Activated CD4-positive, CD25-positive, alpha-beta regulatory T cell treated with anti-CD3 and anti-CD28 coated beads, Interleukin-2, amount 50 U/mL, for 24 hours (primary cell): ENCODE measurements at regions not wholly inside any gene's neighbourhood (a gene's known extent, or its start where the extent isn't known, plus 50 kb on each side); places are given as distances from the start of the nearest gene placed in this dataset.

Source experiments
- ATAC-seq, 2 donors: fragments of 150-1000 bp; cut with Tn5 transposase; one replicate each; pipeline ENCODE4 v1.10.0; 2021; ENCODE audit warnings: mild to moderate bottlenecking in 1 of 2, moderate library complexity in 1 of 2

DNA sequence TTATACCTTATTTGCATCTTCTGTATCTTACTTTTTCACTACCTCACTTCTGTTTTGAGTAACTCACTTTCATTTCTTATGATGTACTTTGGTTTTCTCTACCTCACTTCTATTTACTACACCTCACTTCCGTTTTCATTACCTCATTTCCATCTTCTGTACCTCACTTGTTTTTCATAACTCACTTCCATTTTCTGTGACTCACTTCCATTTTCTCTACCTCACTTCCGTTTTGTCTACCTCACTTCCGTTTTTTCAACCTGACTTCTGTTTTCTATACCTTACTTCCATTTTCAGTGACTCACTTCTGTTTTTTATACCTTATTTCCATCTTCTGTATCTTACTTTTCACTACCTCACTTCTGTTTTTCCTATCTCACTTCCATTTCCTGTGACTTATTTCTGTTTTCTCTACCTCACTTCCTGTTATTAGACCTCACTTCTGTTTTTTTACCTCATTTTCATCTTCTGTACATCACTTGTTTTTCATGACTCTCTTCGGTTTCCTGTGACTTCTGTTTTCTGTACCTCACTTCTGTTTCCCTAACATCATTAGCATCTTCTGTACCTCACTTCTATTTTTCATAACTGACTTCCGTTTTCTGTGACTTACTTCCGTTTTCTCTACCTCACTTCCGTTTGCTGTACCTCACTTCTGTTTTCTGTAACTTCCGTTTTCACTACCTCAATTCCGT, 493.1 kb upstream of the AKR1E2 start:
- ATAC-seq = peak; percentile 46 to 64

DNA sequence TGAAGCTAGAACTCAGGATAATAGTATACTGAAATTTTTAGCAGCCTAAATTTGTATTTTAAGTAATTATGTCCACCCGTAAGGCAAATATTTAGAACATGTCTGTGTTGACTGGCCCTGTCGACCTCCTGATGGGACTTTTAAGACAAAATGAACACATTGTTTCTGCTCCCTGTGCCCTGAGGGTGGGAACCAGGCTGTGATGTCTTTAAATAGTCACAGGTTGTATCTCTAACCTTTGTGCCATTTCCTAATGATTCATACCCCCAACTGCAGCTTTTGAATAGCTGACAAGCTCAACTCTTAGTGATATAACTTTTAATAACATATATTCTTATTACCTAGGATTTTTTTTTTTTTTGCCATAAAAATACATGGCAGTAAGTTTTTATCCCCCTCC, 494.9 kb upstream of the AKR1E2 start:
- ATAC-seq = no peak

DNA sequence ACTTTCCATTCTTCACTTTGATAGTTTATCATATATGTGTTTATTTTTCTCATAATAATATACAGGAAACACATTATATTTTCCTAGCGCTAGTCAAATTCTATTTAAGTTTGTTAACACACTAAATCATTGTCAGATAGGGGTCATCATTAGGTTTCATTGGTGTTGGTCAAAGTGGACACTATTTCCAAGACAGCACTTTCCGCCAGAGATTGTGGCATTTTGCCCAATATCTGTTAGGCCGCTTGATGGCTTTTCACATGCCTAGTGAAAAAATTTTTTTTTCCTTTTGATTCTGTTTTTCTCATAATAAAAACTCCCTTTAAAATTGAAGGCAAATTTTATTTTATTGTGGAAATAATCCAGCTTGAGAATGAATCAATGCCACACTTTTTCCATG, 495.4 kb upstream of the AKR1E2 start:
- ATAC-seq = no peak

DNA sequence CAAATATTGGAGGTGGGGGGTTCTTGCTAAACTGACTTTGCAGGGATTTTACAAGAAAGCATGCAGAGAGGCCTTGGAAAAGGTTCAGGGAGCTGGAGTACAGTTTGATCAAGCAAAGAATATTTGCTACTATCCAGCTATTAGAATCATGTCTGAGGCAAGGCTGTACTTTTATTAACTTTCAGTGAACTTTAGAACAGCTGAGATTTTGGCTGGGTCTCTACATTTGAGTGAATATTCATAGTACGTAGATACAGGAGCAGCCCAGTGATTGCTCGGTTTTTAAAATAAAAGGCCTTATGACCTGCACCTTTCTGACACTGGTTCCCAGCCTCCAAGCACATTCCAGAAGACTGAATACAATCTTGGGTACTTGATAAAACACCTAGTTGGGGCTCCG, 496.8 kb upstream of the AKR1E2 start:
- no peak for ATAC-seq

DNA sequence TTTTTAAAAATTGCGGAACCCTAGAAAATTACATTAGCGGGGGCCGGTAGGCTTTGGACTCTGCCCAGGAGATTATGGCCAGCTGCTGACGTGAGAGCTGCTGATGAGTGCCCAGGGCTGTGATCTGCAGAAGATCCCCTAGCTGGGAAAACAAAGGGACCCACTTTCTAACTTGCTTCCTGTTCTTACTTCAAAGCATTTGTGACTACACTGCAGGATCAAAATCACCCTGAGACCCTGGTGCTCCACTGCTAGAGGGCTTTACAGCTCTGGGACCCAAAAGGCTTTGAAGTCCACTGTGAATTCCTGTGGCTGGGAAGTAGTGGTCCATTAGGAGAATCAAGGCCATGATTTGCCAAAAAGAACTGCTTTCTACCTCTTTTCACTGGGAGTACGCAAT, 499.4 kb upstream of the AKR1E2 start:
- no peak for ATAC-seq

DNA sequence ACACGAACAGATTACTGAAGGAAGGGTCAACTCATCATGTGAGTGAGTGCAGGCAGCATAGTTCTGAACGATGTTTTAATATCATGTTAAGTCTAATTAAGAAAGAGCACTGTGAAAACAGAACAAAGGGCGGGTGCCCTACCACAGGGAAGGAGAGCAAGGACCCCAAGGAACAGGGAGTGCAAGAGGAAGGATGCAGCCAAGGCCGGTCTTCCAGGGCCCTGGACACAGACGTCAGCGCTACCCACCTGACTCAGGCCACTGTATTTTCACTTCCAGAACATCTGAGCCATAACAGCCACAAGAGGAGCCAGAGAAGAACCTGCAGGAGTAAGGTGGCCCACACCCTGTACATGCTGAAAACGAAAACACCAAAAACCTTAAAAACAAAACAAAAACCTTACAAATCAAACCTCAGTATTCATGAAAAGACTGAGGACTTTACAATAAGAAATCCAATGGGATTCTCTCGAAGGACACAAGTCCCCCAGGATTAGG, 506.1 kb upstream of the AKR1E2 start:
- ATAC-seq = no peak

DNA sequence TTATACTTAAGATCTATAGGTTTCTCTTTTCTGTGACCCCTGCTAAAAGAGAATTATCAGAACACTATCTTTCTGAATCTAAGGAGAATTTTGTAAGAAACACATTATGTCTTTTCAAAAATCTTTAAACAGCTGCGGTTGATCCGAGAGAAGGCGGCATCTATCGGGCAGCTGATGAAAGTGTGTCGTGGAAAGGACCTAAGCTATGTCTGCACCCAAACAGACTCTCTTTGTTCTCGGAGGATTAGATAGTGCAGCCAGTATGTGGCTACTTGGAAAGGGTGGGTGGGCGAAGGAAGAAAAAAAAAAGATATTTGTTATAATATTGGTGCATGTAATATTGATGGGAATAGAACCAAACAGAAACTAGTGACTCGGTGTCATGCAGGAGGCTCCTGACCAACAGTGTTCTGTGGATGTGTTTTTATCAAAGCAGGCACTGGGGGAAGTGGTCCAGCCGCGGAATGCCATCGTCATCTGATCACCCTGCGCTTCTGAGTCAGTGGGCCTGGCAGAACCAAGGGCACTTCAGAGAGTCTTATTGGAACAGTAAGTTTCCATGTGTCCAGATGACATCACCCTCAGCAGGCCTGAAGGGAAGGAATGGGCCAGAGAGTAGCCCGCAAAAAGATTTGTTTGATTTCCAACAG, 509.7 kb upstream of the AKR1E2 start:
- no peak for ATAC-seq

DNA sequence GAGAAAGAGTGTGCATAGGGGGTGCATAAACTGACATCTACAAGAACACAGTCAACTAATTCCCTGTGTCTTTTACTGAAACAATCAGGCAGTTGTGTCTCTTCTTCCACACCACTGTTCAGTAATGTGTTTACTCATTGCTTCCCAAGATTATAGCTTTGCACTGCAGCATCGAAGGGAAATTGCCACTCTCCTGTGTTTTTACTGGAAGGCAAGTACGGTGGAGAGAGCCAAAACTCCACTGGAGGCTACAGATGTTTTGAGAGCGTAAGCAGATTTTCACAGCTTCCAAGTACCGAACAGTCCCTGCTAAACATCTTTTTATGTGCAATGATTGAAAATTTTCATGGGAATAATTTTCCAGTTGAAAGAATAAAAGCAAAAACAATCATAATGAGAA, 510.5 kb upstream of the AKR1E2 start:
- ATAC-seq = no peak

DNA sequence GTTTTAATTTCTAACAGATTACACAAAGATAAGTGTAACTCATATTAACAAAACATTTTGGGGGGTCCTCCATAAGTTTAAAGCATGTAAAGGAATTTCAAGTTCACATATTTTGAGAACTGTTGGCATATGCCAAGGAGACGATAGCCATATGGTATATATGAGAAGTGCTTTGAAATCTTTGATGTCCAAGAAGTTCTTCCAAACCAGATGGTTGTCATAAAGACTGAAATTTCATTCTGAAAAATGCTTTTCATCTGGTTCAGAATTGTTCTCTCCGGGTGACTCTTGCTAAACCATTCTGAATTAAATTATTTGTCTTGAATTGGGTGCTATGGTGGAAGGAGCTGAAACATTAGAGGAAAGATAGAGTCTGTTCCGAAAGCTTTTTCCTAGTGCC, 513.0 kb upstream of the AKR1E2 start:
- ATAC-seq = no peak

DNA sequence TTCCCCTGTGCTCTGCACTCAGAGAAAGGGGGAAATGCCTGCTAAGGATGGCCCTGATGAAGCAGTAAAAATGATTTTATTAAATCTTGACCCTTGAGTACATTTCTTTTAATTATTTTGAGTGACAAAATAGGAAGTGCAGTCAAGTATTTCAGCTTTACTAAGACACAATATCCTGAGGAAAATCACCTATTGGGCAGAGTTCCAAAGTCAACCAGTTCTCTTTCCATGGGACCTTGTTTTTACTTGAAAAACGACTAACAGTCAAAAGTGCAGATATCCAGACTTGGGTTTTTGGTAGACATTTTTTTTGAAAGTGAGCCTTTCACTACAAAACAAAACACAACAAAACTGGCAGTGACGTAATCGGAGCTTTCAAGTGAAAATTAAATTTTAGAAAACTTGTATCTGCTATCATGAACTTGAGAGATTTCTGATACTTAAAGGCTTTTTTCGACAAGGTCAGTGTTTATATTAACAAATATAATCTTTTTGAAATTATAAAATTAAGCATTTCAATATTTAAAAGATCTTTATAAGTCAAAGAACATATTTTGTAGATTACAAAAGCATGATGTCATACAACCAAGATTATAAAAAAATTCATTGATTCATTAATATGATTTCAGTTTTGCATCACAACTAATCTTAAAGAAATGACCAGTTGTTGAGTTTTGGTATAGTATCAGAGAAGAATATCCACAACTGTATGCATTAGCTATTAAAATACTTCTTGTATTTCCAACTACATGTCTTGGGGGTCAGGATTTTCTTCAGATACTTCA, 513.8 kb upstream of the AKR1E2 start:
- ATAC-seq = no peak

DNA sequence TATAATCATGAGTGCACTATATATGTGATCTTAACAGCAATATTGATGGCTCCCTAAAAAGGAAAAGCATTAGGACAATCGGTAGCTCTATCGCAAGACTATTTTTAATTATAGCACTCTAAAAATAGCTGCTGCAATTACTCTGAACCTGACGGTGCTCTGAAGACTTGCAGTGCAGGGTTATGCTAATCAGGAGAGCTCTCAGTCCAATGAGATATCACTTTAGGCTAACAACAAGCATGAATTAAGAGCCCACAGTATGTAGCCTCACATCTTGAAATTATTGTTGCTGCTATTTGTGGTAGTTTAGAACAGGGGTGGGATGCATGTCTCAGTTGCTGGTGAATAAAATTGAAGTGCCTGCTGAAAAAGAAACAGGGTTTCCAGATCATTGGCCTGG, 515.8 kb upstream of the AKR1E2 start:
- no peak for ATAC-seq

DNA sequence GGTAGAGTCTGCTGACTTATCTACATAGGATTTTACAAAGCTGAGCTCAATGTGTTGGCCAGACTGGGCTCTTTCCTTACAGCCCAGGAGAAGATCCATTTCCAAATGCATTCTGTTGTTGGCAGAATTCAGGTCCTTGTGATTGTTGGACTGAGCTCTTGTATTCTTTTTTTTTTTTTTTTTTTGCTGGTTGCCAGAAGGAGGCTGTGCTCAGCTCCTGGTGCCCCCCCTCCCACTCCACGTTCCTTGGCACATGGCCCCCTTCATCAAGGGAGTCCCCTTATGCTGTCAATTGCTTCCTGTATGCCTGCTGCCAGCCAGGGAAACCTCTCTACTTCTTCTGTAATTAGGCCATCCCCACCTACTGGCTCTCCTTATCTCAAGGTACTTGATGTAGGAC, 518.1 kb upstream of the AKR1E2 start:
- no peak for ATAC-seq

DNA sequence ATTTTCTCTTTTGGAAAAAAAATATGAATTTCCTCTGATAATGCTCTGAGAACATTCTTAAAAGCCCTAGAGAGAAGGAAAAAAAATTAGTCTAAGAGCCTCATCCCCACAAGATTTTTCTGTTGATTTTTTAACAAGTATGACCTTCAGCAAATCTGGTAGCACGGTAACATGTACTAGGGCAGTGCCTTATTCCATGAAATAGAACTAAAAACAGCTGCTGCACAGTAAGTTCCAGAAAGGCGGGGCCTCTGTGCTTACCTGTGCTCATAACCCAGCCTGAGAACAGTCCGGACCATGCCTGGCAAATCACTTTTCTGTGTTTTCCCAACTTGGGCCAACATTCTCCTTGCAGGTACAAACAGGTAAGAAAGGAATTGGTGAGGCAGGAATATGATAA, 519.1 kb upstream of the AKR1E2 start:
- ATAC-seq = no peak

DNA sequence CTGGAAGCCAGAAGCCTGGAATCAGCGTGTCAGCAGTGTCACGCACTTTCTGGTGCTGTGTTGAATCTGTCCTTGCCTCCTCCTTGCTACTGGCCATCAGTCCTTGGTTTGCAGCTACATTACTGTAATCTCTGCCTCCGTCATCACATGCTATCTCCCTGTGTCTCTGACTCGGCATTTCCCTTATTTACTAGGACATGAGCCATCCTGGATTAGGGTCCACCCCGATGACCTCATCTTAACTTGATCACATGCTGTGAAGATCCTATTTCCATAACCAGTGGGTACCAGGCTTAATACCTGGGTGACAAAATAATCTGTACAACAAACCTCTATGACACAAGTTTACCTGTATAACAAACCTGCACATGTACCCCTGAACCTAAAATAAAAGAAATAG, 518.0 kb upstream of the KLF6 start:
- no peak for ATAC-seq

DNA sequence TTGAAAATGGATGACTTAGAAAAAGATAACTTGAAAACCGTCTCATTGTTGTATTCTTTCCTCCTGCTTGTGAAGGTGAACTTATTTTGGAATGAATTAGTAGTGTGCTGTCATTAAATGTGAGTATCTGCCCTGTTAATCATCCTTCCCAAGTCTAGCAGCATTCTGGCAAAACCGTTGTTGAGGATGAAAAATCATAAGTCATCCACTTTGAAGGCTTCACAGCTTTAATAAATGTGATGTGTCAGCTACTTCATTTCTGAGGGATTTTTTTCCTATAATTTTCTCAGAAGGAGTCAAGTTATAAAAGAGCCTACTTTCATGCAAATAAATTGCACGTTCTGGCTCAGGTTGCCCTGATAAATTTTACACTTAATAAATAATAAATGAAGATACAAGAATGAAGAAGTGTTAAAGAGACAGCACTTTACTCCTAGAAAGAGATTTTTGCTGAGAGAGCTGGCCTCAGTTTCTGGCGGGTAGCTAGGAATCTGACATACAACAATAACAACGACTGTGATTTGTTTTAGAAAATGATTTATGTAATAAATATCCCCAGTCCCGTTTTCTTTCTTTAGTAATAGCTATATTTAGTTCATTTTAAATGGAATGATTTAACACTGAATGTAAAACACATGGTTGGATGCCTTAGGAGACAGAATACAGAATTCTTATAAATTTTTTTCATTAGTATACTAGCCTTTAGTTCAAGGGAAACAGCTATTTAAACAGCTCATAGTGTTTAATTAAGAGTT, 516.5 kb upstream of the KLF6 start:
- no peak for ATAC-seq

DNA sequence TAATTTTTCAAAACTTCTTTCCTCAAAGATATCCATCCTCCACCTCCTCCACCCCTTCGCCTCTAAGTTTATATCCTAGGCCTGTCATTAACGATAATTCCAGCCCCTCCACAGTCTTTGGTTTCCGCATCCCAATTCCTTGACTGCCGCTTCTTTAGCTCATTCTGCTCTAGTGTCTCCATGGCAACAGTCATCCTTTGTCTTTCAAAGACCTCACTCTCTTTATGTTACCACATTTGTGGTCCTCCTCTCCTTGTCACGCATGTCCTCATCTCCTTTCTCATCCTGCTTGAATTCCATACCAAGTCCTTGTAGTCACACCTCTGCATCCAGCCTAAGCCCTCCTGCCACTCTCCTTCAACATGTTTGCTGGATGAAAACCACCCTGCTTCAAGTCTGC, 511.2 kb upstream of the KLF6 start:
- no peak for ATAC-seq

DNA sequence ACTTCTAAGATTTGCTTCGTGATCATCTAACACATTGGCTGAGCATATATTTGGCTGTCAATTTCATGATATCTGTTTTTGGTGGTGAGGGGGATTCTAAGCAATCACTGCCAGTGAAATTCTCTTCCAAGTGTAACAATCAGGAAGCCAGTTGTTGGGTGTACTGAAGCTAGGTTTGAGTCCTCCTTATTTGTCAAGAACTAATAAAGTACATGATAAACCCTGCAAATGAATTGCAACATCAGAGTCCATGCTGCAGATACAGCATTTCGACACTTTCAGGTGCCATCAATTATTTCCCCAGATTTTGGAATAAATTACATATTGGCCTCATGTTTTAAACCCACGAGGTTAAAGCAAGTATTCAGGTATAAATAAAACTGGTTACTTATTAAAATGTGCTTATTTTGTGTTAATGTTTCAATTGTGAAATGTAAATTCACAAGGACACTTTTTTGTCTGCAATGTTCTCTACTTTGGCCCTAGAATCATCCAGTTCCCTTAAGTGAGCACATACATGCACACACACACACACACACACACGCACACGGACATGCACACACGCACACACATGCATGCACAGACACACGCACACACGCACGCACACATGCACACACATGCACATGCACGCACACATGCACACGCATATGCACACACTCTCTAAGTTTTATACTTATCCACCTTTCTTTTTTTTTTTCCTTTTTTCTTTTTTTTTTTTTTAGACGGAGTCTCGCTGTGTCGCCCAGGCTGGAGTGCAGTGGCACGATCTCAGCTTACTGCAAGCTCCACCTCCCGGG, 510.2 kb upstream of the KLF6 start:
- ATAC-seq = no peak

DNA sequence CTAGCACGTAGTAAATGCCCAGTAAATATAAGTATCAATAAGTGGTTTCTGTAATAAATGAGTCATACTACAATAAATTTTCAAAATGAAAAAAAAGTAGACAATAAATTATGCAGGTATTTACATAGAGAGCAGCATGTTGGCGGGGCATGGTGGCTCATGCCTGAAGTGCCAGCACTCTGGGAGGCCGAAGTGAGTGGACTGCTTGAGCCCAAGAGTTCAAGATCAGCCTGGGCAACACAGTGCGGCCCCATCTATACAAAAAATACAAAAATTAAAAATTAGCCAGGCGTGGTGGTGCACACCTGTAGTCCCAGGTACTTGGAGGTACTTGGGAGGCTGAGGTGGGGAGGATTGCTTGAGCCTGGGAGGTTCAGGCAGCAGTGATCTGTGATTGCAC, 509.3 kb upstream of the KLF6 start:
- no peak for ATAC-seq

DNA sequence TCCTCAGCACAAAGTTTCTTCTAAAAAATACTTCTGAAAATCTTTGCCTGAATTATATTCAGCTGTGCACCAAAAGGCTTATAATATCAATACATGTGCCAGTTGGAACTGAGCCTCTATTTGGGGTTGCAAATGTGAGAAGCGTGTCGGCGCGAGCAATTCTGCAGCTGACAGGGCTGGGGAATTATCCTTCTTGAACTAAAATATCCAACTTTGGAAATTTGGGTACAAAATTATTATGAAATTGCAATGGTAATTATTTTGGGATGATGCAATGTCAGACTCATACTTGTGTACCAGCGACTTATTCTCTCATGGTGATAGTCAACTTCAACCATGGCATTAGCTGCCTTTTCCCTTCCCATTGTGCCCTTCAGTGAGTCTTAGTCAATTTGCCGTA, 507.0 kb upstream of the KLF6 start:
- ATAC-seq = no peak

DNA sequence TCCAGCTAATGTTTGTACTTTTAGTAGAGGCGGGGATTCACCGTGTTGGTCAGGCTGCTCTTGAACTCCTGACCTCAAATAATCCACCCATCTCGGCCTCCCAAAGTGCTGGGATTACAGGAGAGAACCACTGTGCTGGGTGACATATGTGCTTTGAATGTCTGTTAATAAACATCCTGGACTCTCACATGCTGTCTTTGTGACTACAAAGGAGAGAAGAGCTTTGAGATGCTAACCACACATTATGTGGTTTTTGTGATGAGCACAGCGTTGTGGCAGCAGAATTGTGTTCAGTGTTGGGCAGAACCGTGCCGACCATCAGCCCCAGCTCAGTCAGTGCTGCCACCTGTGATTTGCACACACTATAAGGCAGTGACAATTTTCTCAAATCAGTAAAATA, 500.1 kb upstream of the KLF6 start:
- peak; percentile 46 to 48 for ATAC-seq

DNA sequence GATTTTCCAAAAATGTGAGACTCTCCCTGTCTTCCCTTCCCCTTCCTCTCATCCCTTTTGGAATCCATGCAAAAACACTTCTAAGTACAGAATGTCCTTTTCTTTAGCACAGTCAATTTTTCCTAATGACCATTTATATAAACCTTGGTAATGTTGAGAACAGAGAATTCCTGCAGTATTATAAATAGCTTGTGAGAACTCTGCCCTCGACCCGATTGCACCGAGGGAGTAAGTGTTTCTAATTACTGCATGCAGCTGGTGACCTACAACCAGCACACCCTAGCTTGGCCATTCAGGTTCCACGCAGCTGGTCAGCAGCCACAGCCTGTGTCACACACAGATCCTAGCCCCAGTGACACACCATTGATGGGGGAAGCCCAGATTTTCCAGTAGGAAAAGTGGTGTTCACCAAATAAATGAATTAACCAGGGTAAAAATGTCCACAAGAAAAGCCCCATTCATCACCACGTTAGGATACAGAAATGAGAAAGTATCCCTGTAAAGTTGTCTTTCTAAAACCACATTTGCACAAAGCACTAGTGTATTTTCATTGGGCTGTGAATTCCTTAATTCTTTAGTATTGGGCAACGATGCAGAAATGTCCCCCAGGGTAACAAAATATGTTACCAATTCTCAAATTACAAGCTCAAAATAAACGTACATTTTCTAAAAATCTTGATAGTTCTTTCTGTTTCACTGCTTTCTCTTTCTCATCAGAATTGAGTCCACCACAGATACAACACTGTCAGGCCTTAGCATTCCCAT, 499.0 kb upstream of the KLF6 start:
- ATAC-seq = no peak

DNA sequence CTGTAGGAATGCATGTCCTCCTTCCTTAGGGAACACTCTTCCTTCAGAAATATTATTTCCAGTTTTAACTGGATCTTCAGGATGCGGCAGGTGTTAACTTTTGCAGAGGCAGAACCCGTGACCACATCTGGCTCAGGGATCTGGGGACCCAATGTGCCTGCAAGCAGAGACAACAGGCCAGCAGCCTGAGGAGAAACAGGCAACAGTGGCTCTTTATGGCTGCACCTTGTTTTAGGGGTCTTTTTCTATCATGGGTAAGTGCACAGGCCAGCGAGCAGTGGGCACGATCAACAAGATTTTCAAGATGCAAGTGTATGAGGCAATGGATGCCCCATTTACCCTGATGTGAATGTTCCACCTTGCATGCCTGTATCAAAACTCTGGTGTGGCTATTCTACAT, 497.5 kb upstream of the KLF6 start:
- ATAC-seq = no peak
